Motor neuron (in vitro differentiated cells): ENCODE measurements at regions not wholly inside any gene's neighbourhood (a gene's known extent, or its start where the extent isn't known, plus 50 kb on each side); places are given as distances from the start of the nearest gene placed in this dataset.

ENCODE experiments used
- ATAC-seq, 8 experiments: fragments of 200-7000 bp; cut with Tn5 transposase; replicated peaks in 6 of 8; 2 replicates each; pipeline ENCODE4 v1.8.0; 2021; ENCODE audit warnings: mild to moderate bottlenecking in 8 of 8, moderate library complexity in 8 of 8
- H3K27ac ChIP-seq, 2 donors: fragments of 250-450 bp; sonication (Bioruptor Pico); 2 replicates each; pipeline ENCODE4 v1.9.0; 2021; ENCODE audit warnings: antibody characterized with exemption in 2 of 2, mild to moderate bottlenecking in 2 of 2, moderate library complexity in 1 of 2
- H3K4me1 ChIP-seq, 2 donors: fragments of 250-450 bp; sonication (Bioruptor Pico); replicated peaks in 1 of 2; 2 replicates each; pipeline ENCODE4 v1.6.1; 2021; ENCODE audit warnings: antibody characterized with exemption in 2 of 2, mild to moderate bottlenecking in 2 of 2, moderate library complexity in 1 of 2
- H3K4me3 ChIP-seq, 5 donors: fragments of 250-450 bp; sonication (Bioruptor Pico); 2 replicates each; pipeline ENCODE4 v1.9.0; 2021; ENCODE audit warnings: antibody characterized with exemption in 5 of 5, mild to moderate bottlenecking in 5 of 5, moderate library complexity in 4 of 5
- WGBS, 10 experiments: fragments of 450-650 bp; shearing (Covaris generic); methylation state at CpG; one replicate each; pipeline ENCODE4 v1.0.0; 2022; 5-methylcytosine and 5-hydroxymethylcytosine counted together
- in situ Hi-C, 9 experiments: fragments of 400-800 bp; cut with MboI; loops; one replicate each; pipeline ENCODE4 v1.15.0; 2021; ENCODE audit warnings: low sequenced_read_pairs in 9 of 9, low pct_unique_long_range_greater_than_20kb in 2 of 9; ENCODE audit not compliant: unreplicated experiment in 9 of 9

GRCh38 chr20:6235510-6235909, 112.7 kb upstream of the FERMT1 start:
- ATAC-seq, result no peak

GRCh38 chr20:6232436-6232835, 109.6 kb upstream of the FERMT1 start:
- Histone ChIP-seq H3K4me3 (no peak overlapping the region), H3K27ac (no peak overlapping the region), H3K4me1 (no peaks in the 10 kb centered on the region)
- in situ Hi-C loops, result no loop called here
- ATAC-seq, result no peak
- WGBS, 10 experiments, result 6 to 92% (median 65%) methylated on average over 1 to 3 of the region's 3 CpGs; no CpG with 5 or more reads in 4 of the 10 experiments

More at GRCh38 chr20:6235510-6235909, 112.7 kb upstream of the FERMT1 start:
- Histone ChIP-seq H3K4me3 (no peak overlapping the region), H3K4me1 (no peaks in the 10 kb centered on the region), H3K27ac (no peak overlapping the region)
- in situ Hi-C loops, result no loop called here
- WGBS, 10 experiments, result 60 to 100% (median 88%) methylated on average over 1 of the region's 1 CpG; no CpG with 5 or more reads in 4 of the 10 experiments

- in situ Hi-C loops, result no loop called here
- H3K27ac ChIP-seq, result no peak overlapping the region
- peak in 2 of 8 experiments; percentile 91 to 93 for ATAC-seq
- H3K4me1 ChIP-seq, result no peaks in the 10 kb centered on the region
- 0 to 43% (median 29%) methylated on average over 1 to 2 of the region's 2 CpGs; no CpG with 5 or more reads in 2 of the 10 experiments for WGBS, 10 experiments
- no peak overlapping the region for H3K4me3 ChIP-seq
These were observed 108.7 kb upstream of the FERMT1 start for GRCh38 chr20:6231556-6231955.

GRCh38 chr20:6228302-6228843, 105.5 kb upstream of the FERMT1 start:
- WGBS, 10 experiments, result 5 to 100% (median 83%) methylated on average over 1 to 2 of the region's 2 CpGs; no CpG with 5 or more reads in 1 of the 10 experiments
- Histone ChIP-seq H3K4me3 (no peak overlapping the region), H3K27ac (no peak overlapping the region), H3K4me1 (no peaks in the 10 kb centered on the region)
- in situ Hi-C loops, result no loop called here
- no peak for ATAC-seq

- no peak overlapping the region for H3K27ac ChIP-seq
- ATAC-seq, result no peak
- no peaks in the 10 kb centered on the region for H3K4me1 ChIP-seq
- in situ Hi-C loops, result no loop called here
- WGBS, 10 experiments, result 50 to 89% (median 76%) methylated on average over 1 to 5 of the region's 22 CpGs; no CpG with 5 or more reads in 6 of the 10 experiments
- no peak overlapping the region for H3K4me3 ChIP-seq
These were observed 90.5 kb upstream of the FERMT1 start for GRCh38 chr20:6213311-6213710.

- ATAC-seq, result no peak
- H3K4me3 ChIP-seq, result no peak overlapping the region
- 56 to 100% (median 91%) methylated on average over 1 to 9 of the region's 24 CpGs; no CpG with 5 or more reads in 4 of the 10 experiments for whole genome bisulfite sequencing, 10 experiments
- no peaks in the 10 kb centered on the region for H3K4me1 ChIP-seq
- no peak overlapping the region for H3K27ac ChIP-seq
- in situ Hi-C loops, result no loop called here
These were observed 90.1 kb upstream of the FERMT1 start for GRCh38 chr20:6212903-6213302.

- Histone ChIP-seq H3K4me3 (no peak overlapping the region), H3K27ac (no peak overlapping the region), H3K4me1 (no peaks in the 10 kb centered on the region)
- in situ Hi-C loops, result no loop called here
- no peak for ATAC-seq
These were observed 86.3 kb upstream of the FERMT1 start for GRCh38 chr20:6209093-6209492.

GRCh38 chr20:6200092-6200491, 77.3 kb upstream of the FERMT1 start:
- H3K4me1 ChIP-seq, result no peaks in the 10 kb centered on the region
- WGBS, 10 experiments, result 0 to 80% (median 60%) methylated on average over 1 to 5 of the region's 5 CpGs
- ATAC-seq, result peak in 1 of 8 experiments; percentile 53
- no peak overlapping the region for H3K27ac ChIP-seq
- in situ Hi-C loops, result no loop called here
- no peak overlapping the region for H3K4me3 ChIP-seq

GRCh38 chr20:6185268-6185667, 62.4 kb upstream of the FERMT1 start:
- no peaks in the 10 kb centered on the region for H3K4me1 ChIP-seq
- 7 to 71% (median 49%) methylated on average over 2 of the region's 3 CpGs; no CpG with 5 or more reads in 4 of the 10 experiments for WGBS, 10 experiments
- no peak for ATAC-seq
- in situ Hi-C loops, result no loop called here
- H3K27ac ChIP-seq, result no peak overlapping the region
- no peak overlapping the region for H3K4me3 ChIP-seq

GRCh38 chr20:6184086-6184485, 61.3 kb upstream of the FERMT1 start:
- ATAC-seq, result no peak
- no peaks in the 10 kb centered on the region for H3K4me1 ChIP-seq
- H3K4me3 ChIP-seq, result no peak overlapping the region
- no peak overlapping the region for H3K27ac ChIP-seq
- in situ Hi-C loops, result no loop called here
- WGBS, 10 experiments, result 0 to 90% (median 48%) methylated on average over 1 to 3 of the region's 6 CpGs; no CpG with 5 or more reads in 4 of the 10 experiments

- H3K4me1 ChIP-seq, result no peaks in the 10 kb centered on the region
- no peak overlapping the region for H3K27ac ChIP-seq
- ATAC-seq, result no peak
- in situ Hi-C loops, result no loop called here
- 53 to 100% (median 86%) methylated on average over 1 to 4 of the region's 4 CpGs for WGBS, 10 experiments
- H3K4me3 ChIP-seq, result no peak overlapping the region
These were observed 57.7 kb upstream of the FERMT1 start for GRCh38 chr20:6180531-6180930.

GRCh38 chr20:6178537-6178936, 55.7 kb upstream of the FERMT1 start:
- H3K27ac ChIP-seq, result no peak overlapping the region
- ATAC-seq, result peak in 3 of 8 experiments; percentile 51 to 77 (median 57)
- WGBS, 10 experiments, result 0 to 20% (median 0%) methylated on average over 1 to 3 of the region's 3 CpGs; no CpG with 5 or more reads in 1 of the 10 experiments
- no peaks in the 10 kb centered on the region for H3K4me1 ChIP-seq
- in situ Hi-C loops, result no loop called here
- H3K4me3 ChIP-seq, result no peak overlapping the region

- WGBS, 10 experiments, result 0 to 100% (median 21%) methylated on average over 1 to 2 of the region's 2 CpGs; no CpG with 5 or more reads in 3 of the 10 experiments
- in situ Hi-C loops, result loop anchor here in 1 of 9 experiments (25.0 kb wide), 1 partner anchor 589 kb away; the partner anchor contains the start of gene BMP2
- Histone ChIP-seq H3K27ac (no peak overlapping the region), H3K4me1 (no peaks in the 10 kb centered on the region), H3K4me3 (no peak overlapping the region)
- ATAC-seq, result no peak
These were observed 50.7 kb upstream of the FERMT1 start for GRCh38 chr20:6173481-6173880.
